Left lung (tissue), 4 donors: ENCODE measurements at regions not wholly inside any gene's neighbourhood (a gene's known extent, or its start where the extent isn't known, plus 50 kb on each side); places are given as distances from the start of the nearest gene placed in this dataset.

Source experiments
- ATAC-seq: fragments of 200-7000 bp; cut with Tn5 transposase; one replicate; pipeline ENCODE4 v1.9.1; 2020; ENCODE audit warnings: moderate library complexity
- DNase-seq, 4 donors: peaks; one replicate each; pipeline ENCODE4 v3.0.0-alpha.2; 2013 to 2020
- H3K27ac ChIP-seq, 2 donors: fragments of 200-600 bp; sonication (generic) in 1 of 2; one replicate each; pipeline versions ENCODE4 v1.5.0 to v1.8.0; 2020 to 2021
- H3K27me3 ChIP-seq, 2 donors: fragments of 200-600 bp; sonication (generic) in 1 of 2; one replicate each; pipeline versions ENCODE4 v1.5.0 to v1.8.0; 2020 to 2021
- H3K36me3 ChIP-seq, 2 donors: fragments of 200-600 bp; sonication (generic) in 1 of 2; one replicate each; pipeline versions ENCODE4 v1.5.0 to v1.8.0; 2020 to 2021
- H3K4me1 ChIP-seq, 2 donors: fragments of 200-600 bp; one replicate each; pipeline ENCODE4 v1.8.0; 2021
- H3K4me3 ChIP-seq, 2 donors: fragments of 200-600 bp; sonication (generic) in 1 of 2; one replicate each; pipeline versions ENCODE4 v1.5.0 to v1.8.0; 2020 to 2021; ENCODE audit warnings: mild to moderate bottlenecking in 1 of 2
- H3K9me3 ChIP-seq, 2 donors: fragments of 200-600 bp; sonication (generic) in 1 of 2; one replicate each; pipeline versions ENCODE4 v1.5.0 to v1.8.0; 2020 to 2021
- CTCF ChIP-seq, 2 donors: fragments of 200-600 bp; sonication (generic) in 1 of 2; IDR thresholded peaks; one replicate each; pipeline versions ENCODE4 v1.5.0 to v1.8.0; 2021; ENCODE audit warnings: antibody characterized with exemption in 2 of 2
- intact Hi-C, 2 donors: fragments of 100-400 bp; cut with DNase I; formaldehyde crosslinking; loops; one replicate each; pipeline versions ENCODE4 v1.11.2 to v1.14.2; 2022
- donor health status: DM: no; HTN: yes; CAD: no.
- donor health status: DM: no; HTN: no; CAD: no.

DNA sequence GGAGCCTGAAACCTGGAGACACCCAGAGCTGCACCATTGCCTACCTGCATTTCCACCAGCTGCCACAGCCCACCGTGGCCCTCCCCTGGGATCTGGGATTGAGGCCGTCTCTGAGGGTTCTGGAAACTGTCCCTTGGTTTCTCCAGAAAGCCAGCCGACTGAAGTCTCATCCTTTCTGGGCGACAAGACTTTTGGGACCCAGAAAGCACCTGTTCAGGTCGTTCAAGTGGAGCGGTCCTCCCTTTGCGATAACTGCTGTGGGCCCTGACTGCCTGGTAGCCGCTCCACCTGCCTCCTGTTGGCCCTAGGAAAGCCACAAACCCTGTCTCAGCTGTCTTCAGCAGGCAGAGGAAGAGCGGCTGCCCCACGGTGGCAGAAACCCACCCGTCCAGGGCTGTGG, 346.0 kb upstream of the MKI67 start:
- intact Hi-C loops = no loop called here
- ATAC-seq = no peak
- TF ChIP-seq CTCF (IDR thresholded peaks at IDR 0.05) = no peak
- no peaks in the 10 kb centered on the region for H3K9me3 ChIP-seq
- H3K4me1 ChIP-seq = no peaks in the 10 kb centered on the region
- peaks cover 0 to 21% of the 10 kb centered on the region in 2 donors for H3K27me3 ChIP-seq
- H3K36me3 ChIP-seq = no peaks in the 10 kb centered on the region
- no peak overlapping the region for H3K4me3 ChIP-seq
- no peak for DNase-seq
- H3K27ac ChIP-seq = no peak overlapping the region

DNA sequence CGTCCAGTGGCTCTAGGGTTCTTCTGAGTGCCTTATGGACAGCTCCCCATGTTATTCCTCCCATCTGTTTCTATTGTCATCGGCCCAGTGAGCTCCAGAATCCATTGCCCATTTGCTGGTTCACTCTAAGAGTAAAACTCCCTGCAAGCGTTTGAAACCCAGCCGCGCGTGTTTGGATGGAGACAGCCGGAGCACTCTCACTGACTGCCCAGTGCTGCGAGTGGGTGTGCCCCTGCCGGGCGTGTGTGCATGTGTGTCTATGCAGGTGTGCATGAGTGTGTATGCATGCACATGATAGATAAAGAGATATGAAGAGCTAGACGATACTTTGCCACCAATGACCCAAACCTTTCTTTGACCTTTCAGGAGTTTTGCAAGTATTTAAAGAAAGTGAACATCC, 347.2 kb upstream of the MKI67 start:
- Histone ChIP-seq H3K27ac (no peak overlapping the region), H3K36me3 (no peaks in the 10 kb centered on the region), H3K4me3 (no peak overlapping the region), H3K4me1 (no peaks in the 10 kb centered on the region), H3K9me3 (no peaks in the 10 kb centered on the region), H3K27me3 (peaks cover 0 to 21% of the 10 kb centered on the region in 2 donors)
- DNase-seq (no peak), ATAC-seq (no peak)
- intact Hi-C loops = no loop called here
- TF ChIP-seq CTCF (IDR thresholded peaks at IDR 0.05) = no peak

- Histone ChIP-seq H3K27ac (no peak overlapping the region), H3K27me3 (peaks cover 0 to 21% of the 10 kb centered on the region in 2 donors), H3K4me3 (no peak overlapping the region), H3K36me3 (no peaks in the 10 kb centered on the region), H3K9me3 (no peaks in the 10 kb centered on the region), H3K4me1 (no peaks in the 10 kb centered on the region)
- TF ChIP-seq CTCF (IDR thresholded peaks at IDR 0.05) = no peak
- DNase-seq (no peak), ATAC-seq (no peak)
- intact Hi-C loops = no loop called here
Measured at GRCh38 chr10:128473911-128474310, 347.7 kb upstream of the MKI67 start.

- no peak for TF ChIP-seq CTCF (IDR thresholded peaks at IDR 0.05)
Measured at GRCh38 chr10:128474571-128474970, 348.3 kb upstream of the MKI67 start.

DNA sequence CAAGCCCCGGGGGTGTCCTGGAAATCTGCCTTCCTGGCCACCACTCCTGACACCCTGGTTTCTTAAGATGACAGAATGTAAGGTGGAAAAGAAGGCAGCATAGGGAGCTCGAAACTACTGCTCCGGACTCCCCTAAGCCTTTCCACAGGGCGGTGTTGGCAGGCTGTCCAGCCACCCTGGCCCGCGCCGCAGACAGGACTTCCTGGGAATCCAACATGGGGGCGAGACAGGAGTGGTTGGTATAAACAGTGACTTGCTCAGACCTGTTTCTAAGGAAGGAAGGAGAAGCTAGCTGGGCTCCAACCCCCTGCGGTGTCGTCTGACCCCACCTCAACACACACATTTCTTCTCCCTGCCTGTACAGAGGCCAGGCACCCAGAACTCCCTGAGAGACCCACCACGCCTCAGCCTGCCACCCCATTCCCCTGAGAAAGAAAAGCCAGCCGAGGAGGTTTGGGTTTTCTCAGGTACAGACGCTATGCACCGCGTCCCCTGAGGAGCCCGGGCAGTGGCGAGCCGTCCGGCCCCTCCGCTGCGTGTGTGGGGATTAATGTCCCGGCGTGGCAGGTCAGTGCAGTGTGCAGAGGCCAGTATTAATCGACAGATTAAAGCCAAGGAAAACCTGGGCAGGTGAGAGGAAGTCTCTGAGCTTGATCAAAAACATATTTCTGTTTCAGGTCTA, 349.6 kb upstream of the MKI67 start:
- peaks cover 0 to 16% of the 10 kb centered on the region in 2 donors for H3K27me3 ChIP-seq
- no peak for DNase-seq
- intact Hi-C loops = no loop called here
- no peak for ATAC-seq
- H3K36me3 ChIP-seq = no peaks in the 10 kb centered on the region
- no peaks in the 10 kb centered on the region for H3K4me1 ChIP-seq
- no peak overlapping the region for H3K27ac ChIP-seq
- no peak for TF ChIP-seq CTCF (IDR thresholded peaks at IDR 0.05)
- no peak overlapping the region for H3K4me3 ChIP-seq
- no peaks in the 10 kb centered on the region for H3K9me3 ChIP-seq

More at GRCh38 chr10:128474571-128474970, 348.3 kb upstream of the MKI67 start:
- Histone ChIP-seq H3K4me1 (no peaks in the 10 kb centered on the region), H3K4me3 (no peak overlapping the region), H3K27ac (no peak overlapping the region), H3K9me3 (no peaks in the 10 kb centered on the region), H3K27me3 (peaks cover 0 to 21% of the 10 kb centered on the region in 2 donors), H3K36me3 (no peaks in the 10 kb centered on the region)
- no peak for DNase-seq
- intact Hi-C loops = no loop called here
- no peak for ATAC-seq
